HG02588 (cell line): ENCODE measurements at regions not wholly inside any gene's neighbourhood (a gene's known extent, or its start where the extent isn't known, plus 50 kb on each side); places are given as distances from the start of the nearest gene placed in this dataset.

ENCODE experiments used
- ATAC-seq: cut with Tn5 transposase; IDR thresholded peaks from one replicate; pipeline ENCODE4 v1.9.1; 2021; ENCODE audit warnings: mild to moderate bottlenecking, moderate library complexity; ENCODE audit not compliant: unreplicated experiment

DNA sequence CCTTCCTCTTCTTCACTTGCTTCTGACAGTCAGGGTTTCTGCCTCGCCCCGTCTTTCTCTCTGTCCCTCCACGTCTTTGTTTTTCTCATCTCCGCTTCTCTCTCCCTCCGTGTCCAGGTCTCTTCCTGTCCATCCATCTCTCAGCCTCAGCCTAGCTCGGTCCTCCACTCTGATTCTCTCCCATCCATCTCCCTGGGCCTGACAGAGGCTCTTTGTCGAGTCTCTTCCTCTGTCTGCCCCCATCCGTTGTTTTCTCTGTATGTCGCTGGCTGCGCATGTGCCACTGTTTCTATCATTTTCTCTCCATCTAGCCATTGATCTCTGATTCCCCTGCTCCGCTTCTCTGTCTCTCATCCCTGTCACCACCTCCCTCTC, 328.9 kb upstream of the TBX3 start:
- no peak for ATAC-seq

DNA sequence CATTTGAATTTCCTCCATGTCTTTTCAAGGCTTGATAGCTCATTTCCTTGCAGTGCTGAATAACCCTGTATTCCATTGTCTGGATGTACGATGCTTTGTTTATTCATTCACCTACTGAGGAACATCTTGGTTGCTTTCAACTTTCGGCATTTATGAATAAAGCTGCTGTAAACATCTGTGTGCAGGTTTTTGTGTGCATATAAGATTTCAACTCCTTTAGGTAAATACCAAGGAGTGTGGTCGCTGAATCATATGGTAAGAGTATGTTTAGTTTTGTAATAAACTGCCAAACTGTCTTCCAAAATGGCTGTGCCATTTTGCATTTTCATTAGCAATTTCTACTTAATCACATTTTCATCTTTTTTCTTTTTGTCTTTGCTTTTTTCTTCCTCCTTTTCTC, 327.7 kb upstream of the TBX3 start:
- no peak for ATAC-seq

DNA sequence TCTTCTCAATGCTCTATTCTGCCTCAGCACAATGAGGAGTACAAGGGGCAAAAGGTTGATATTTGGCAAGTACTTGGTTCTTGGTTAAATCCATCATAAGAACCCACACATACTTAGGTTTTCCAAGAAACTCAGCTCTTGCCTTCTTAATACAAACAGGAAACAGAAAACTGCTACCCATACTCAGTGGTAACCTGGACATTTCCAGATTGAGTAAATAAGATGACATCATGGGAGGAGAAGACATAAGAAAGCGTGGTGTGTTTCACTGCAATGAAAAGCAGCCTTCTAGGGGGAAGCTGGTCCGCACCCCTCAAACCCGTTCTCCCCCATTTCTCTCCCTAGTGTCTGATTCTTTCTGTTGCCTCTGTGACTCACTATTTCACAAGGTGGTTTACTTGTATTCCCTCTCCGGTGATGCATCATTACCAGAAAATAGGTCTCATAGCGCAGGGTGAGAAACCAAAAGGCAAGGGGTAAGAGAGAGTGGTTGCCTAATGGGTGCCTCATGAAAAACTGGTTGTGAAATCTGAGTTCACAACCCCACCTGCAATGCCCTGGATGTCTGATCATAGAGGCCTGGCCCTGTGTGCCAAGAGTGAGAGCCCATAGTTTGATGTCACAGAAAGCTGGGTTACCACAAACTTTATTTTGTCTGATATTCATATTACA, 326.5 kb upstream of the TBX3 start:
- no peak for ATAC-seq

DNA sequence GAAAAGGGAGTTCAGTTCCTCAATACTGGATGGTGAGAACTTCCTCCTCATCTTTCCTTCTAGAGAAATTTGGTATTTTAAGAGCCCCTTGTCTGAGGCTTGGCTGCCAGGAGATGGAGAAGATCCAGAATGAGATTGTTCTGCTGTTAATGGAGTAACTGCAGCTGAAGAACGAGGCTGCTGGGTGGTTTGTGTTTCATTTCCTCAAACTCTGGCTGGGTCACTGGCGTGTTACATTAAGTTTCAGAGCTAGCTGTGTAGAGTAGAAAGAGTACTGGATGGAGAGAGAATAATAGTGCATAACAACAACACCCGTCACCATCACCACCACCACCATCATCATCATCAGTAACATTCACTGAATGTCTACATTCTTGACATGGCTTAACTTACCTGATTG, 325.0 kb upstream of the TBX3 start:
- ATAC-seq, result no peak

DNA sequence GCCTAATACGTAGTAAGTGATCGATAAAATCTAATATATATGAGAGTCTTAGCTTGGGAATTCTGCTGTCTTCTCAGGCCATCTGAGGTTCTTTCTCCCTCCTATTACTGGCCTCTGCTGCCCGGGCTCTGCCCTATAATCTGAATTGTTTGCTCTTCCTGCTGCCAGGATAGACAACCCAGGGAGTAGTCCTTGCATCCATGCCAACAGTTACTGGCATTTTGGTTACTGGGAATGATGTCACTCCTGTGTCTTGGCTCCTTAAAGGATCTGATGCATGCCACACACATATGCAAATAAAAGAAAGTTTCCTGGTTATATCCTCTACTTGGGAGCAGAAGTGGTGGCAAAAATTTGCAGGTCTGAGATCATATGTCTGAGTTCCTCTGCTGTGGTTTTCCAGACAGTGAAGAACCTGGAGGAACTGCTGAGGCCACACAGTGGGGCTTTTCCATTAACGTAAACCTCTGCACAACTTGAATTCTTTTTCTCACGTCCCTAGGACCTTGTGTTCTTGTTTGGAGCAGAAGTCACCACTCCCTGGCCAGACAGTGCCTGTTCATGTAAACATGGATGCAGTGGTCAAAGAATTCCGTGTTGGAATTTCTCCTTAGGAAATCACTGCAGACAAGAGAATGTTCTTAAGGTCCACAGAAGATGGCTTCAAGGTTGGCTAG, 320.6 kb upstream of the TBX3 start:
- no peak for ATAC-seq

DNA sequence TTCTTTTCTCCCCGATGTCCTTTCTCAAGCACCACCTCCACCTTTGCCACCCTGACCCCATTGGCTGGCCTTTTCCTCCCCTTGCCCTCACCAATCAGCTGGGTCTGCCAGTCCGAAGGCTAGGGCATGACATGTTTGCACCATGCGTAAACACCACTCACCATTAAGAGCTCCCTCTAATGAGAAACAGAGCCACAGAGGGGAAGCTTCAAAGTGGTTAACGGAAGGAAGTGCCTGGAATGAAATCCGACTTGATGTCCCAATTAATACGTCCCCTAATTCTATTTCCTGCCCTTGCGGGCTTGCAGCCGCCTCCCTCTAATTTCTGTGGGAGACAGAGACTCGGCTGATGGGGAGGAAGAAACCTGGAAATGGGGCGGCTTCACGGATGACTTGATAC, 318.5 kb upstream of the TBX3 start:
- ATAC-seq, result no peak

DNA sequence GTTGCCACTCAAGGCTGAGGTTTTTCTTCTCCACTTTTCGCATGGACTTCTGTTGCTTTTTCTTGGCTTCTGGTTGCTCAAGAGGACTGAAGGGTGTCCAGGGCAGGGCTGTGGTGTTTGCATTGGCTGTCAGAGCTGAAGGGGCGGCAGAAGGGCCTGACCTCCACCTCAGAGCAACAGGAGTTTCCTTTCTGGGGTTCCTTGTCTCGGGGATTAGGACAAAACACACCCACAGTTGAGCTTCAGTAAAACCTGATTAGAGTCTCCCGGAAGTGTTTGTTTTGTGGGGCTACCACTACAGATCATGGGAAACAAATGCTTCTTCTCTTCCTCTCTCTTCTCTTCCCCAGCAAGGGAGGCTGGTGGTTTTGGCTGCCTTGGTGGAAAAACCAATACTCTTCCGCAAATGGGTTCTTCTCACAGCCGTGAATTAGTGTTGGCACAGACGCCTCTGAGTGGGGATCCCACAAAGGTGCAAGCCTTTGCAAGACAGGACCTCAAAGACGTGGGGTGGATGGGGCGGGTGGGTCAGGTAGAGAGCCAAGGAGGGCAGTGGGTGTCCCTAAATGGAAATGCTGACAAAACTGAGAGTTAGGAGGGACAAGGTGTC, 317.7 kb upstream of the TBX3 start:
- ATAC-seq, result no peak

DNA sequence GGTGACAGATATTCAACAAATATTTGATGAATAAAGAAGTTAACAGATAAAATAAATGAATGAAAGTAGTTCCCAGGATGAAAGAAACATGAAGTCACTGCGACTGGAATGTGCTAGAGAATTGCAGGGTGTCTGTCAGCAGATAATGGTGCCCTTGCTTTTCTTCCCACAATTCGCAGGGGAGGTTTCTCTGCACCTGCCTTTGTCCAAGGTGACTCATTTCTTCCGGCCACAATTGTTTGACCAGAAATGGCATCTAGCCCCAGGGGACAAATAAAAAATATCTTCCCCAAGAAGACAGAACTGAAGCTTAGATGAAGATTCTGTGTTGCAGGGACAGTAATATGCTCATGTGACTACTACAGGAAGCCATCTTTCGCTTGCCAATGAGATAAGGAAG, 316.1 kb upstream of the TBX3 start:
- no peak for ATAC-seq

DNA sequence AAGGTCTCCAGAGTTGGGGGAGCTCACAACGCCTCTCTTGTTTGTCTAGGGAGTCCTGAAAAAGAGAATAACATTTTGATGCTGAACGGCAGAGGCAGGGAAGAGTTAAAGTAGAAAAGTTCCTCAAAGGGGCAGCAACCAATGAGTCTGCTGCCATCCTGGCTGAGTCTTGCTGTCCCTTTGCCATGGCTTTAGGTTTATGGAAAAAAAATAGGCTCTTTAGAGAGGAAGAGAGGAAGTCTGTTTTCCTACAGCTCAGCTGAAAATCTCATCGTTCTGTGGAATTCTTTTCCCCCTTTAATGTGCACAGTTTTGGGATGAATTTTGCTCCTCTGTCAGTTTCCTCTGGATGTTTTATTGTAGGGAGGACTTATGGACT, 314.8 kb upstream of the TBX3 start:
- ATAC-seq, result no peak

DNA sequence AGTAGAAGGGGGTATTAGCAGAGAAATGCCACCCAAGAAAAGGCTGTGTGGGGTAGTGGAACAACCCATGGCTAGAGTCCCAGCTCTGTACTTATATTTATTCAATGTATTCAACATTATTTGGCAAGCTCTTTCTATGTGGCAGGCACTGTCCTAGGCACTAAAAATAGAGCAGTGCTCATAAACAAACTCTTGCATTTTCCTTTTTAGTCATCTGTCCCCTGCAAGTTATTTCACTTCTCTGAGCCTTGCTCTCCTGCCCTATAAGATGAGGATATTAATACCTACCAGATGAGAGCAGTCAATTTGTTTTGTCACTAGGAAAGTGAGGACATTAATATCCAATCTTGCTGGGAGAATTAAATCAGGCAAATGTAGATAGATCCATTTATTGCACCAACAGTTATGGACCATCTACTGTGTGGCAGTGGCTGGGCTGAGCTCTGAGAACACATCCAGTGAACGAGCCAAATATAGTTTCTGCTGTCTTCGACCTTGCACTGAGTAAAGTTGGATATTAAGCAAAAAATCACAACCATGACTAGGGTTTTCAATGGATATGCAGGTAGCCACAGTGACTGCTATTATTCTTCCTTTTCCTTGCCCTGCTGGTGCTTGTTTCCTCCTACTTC, 314.3 kb upstream of the TBX3 start:
- no peak for ATAC-seq

DNA sequence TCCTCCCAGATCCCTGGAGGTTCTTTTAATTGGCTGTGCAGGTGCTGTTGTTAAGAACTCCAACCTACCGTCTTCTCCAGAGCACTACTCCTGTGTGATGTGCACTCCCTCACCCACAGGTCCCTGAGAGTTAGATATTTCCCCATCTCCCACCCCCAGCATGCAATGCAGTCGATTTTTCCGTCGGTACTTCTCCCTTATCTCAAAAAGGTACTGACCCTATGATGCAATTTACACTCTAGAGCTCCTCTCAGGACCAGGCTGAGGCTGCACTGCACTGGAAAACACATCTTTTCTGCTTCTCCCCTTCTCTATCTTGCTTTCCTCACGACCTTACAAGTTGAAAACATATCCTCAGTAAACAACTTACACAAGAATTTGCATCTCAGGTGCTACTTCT, 312.4 kb upstream of the TBX3 start:
- ATAC-seq, result no peak

DNA sequence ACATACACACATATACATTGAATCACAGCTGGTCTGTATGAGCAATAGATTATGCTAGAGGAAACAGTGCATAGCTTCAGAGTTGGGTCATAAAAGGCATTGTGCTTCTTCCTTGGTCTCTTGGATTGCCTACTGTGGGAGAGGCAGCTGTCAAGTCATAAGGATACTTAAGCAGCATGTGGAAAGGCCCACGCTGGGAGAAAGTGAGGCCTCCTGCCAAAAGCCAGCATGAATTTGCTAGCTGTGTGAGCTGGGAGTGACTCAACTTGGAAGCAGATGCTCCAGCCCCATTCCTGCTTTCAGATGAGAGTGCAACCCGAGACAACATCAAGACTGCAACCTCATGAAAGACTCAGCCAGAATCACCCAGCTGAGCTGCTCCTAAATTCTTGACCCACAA, 311.9 kb upstream of the TBX3 start:
- ATAC-seq, result no peak

DNA sequence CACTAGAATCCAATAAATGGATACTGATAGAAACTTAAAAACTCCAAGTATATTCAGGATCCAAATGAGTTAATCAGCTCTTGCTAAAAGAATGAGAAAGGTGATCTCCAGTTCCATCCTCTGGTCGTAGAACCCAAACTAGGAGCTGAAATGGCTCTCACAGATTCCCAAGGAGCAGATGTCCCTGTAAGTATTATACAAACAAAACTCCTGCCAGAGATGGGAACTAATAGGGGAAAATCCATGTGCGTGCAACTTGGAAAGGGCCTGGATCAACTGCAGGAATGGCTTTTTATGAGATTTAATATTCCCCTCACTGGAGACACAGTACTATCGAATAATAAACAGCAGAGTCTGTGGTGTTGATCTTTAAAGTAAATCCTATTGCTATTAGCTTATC, 309.2 kb upstream of the TBX3 start:
- ATAC-seq, result no peak

DNA sequence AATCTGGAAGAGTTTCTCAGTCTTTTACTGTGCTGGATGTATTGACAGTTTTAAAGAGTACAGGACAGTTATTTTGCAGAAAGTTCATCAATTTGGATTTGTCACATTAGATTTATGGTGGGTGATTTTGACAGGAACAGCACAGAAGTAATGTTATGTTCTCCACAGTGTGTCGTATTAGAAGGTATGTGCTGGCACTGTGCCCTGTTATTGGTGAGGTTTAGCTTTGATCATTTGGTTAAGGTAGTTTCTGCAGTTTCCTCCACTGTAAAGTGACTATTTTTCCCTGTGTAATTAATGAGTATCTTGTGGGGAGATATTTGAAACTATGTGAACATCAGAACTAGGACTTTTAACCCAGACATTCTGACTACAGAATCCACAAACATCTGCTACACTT, 308.5 kb upstream of the TBX3 start:
- no peak for ATAC-seq

DNA sequence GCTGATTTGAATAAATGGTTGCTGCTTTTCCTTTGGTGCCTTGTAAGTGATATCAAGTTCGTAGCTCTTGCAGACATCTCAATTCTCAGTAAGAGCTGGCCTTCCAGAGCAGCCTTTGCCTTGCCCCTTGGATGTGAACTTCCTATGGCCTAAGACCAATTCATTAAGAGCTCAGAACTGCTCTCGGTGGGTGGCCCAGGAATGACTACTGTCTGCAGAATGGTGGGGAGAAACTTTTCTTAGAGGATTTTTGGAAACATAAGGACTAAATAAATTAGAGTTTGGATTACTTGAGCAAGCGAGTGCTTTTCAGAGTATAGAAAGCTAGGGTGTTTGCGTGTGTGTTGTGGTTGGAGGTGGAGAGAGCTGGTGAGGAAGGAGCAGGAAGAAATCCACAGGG, 306.4 kb upstream of the TBX3 start:
- ATAC-seq, result no peak

DNA sequence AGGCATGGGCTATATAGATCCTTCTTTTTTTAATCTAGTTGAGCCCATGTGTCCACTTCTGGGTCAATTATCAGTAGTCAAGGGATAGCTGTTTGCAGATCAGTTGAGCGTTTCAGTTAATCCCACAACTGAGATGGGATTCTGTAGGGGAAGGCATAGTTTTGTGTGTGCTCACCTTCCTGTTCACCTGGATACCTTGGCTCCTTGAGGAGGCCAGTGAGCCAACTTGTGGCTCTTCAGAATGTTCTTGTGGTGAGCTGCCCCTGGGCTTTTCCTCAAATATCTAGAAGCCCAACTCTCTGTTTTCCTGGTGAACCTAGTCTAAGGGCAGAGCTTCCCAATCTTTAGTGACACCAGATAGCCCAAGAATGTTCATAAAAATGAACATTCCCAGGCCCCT, 302.9 kb upstream of the TBX3 start:
- ATAC-seq, result no peak

DNA sequence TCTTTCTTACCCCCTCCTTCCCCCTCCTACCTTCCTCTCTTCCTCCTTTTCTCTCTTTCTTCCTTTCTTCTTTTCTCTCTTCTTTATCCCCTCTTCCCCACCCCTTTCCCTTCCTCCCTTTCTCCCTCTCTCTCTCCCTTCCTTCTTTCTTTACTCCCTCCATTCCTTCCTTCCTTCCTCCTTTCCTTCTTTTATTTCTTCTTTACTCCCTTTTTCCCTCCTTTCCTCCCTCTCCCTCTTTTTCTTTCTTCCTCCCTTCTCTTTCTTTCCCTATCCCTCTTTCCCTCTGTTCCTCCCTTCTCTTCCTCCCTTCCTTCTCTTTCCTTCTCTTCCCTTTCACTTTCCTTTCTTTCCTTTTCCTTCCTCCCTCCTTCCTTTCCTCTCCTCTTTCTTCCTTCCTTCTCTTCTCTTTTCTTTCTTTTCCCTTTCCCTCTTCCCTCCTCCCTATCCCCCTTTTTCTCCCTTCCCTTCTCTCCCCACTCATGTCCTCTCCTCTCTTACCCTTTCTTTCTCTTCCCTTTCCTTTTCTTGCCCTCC, 302.3 kb upstream of the TBX3 start:
- no peak for ATAC-seq

DNA sequence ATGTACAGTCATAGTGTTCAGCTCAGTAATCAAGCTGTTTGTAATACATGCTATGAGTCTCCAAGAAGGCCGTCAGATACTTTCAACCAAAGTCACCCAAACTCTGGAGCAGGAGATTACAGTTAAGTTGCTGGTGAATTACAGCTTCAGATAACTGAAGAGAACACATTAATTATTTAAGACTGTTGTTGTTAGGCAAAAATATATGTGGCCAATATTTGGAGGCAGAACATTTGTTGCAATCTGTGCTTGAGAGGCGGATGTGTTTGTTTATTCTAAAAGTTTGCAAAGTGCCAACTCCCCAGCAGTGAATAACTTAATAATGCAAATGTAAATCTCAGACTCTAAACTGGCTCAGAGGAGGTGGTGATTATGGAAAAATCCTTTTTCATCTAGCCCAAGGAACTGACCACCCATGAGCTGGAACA, 300.7 kb upstream of the TBX3 start:
- ATAC-seq, result no peak

DNA sequence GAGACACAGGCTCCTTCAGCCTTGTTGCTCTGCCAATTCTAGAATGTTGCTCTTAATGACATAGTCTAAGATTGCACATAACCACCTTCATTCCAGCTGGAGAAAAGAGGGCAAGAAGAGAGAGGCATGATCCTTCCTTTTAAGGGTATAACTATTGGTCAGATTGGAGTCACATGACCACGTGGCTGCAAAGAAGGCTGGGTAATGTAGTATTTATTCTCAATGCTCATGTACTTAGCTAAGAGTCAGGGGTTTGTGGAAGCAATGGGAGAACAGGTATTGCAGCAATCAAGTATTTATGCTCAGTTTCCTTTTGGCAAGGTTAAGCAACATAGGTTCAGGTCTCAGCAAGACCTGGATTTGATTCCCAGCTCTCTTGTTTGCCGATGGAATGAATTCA, 298.8 kb upstream of the TBX3 start:
- ATAC-seq, result no peak

DNA sequence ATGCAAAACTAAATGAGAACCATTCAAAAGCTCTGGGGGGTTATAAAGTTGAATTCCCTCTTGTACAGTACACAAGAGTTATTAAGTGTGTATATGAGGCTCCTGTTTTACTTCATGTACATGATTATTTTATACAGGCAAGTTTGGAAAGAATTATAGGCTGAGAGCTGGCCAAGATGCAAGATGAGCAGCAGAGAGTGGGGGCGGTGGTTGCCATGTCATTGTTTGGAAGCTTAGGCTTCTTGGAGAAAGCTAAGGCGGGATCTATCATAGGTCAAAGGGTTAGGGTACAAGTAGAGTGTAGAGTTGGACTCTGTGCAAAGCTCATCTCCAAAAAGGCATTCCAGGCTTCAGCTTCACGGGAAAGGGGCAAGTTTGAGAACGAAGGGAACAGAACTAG, 297.1 kb upstream of the TBX3 start:
- ATAC-seq, result no peak

DNA sequence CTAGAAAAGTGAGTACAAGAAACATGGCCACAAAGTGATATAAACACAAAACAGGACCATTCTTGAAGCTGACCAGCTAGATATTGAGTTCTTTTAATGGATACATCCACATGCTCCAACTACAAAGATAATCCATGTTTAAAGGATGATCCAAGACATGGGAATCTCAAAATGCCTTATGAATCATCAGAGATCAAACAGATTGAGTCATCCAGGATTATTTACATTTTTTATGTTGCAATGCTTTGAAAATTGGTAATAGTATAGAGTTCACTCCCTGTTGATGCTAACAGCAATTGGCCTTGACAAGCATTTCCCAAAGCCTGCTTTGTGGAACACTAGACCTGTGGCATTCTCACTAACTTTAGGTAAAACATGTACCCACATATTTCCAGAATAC, 293.0 kb upstream of the TBX3 start:
- no peak for ATAC-seq

DNA sequence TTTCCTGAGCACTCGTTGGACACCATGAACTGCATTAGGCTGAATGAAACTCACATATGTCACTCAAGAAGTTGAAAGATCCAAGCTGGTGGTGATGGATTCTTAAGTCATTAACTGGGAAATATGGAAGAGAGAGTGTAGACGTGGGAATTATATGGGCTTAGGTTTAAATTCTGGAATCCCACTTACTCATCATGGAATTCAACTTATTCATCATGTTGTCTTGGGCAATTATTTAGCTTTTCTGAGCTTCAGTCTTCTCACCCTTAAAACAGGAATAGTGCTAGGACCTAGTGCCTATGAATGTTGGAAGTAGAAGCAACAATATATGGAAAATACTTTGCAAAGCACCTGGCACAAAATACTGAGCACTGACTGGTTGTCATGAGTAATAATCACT, 292.4 kb upstream of the TBX3 start:
- ATAC-seq, result no peak
